CD4-positive, alpha-beta T cell treated with Interleukin-6 at 100 ng/mL for 8 hours (primary cell): ENCODE measurements at regions not wholly inside any gene's neighbourhood (a gene's known extent, or its start where the extent isn't known, plus 50 kb on each side); places are given as distances from the start of the nearest gene placed in this dataset.

ENCODE experiments used
- DNase-seq: peaks from one replicate; pipeline ENCODE4 v3.0.0-alpha.2; 2020; ENCODE audit warnings: mixed read lengths, low spot score

DNA sequence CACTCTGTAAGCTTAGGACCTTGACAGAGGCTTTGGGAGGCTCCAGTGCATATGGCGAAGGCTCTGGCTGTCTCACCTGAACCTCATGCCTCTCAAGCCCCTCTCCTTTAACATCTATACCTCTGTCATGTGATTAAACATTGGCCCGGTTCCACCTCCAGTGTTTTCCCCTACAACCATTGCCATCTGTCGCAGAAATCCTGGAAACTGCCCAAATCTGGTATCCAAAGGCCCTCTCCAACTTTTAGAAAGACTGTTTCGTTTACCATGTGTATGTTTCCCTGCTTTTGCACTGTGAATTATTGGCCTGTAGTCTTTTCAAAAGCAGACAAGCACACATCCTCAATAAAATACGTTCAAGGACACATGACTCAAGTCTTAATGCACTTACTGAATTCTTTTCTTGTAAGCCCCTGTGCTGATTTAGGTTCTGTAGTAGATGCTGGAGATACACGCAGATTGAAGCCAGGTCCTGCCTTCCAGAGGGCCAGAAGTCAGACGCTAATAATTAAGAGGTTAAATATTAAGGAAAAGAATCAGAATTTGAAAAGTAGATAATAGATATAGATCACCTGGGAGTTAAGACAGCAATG, 386.4 kb upstream of the SLC14A2 start:
- no peak for DNase-seq

DNA sequence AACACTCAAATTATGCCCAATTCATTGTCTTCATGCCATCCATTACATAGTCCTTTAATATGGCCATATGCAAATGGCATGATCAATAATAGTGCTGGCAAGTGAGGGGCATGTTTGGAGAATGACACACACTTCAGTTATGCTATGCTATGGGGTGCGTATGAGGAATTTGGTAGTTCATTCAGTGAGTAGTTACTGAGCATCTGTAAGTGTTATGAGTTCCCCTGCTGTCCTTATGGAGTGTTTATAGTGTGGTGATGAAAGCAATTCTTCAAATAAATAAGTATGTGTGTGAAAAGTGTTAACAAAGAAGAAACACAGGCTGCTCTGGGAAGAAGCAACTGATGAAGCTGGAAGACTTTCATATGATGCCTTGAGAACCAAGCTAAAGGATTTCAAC, 383.7 kb upstream of the SLC14A2 start:
- DNase-seq: no peak

DNA sequence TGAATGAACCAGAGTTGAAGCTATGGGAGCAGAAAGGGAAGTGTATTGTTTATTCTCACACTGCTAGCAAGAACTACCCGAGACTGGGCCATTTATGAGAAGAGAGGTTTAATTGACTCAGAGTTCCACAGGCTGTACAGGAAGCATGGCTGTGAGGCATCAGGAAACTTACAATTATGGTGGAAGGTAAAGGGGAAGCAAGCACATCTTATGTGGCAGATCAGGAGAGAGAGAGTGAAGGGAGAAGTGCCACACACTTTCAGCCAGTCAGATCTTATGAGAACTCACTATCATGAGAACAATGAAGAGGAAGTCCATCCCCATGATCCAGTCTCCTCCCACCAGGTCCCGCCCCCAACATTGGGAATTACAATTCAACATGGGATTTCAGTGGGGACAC, 383.2 kb upstream of the SLC14A2 start:
- DNase-seq: no peak

DNA sequence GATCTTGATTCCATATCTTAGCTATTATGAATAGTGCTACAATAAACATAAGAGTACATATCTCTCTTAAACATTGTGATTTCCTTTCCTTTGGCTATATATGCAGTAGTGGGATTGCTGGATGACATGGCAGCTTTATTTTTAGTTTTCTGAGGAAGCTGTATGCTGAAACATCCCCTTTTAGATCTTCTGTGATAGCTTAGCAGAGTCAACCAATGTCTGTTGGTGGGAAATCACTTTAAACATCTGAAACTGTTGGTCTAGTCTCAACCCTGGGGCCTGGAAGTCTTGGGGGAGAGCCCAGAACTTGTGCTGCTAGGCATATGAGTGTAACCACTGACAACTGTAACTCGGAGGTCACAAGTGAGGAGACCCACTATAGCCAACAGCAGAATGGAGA, 378.6 kb upstream of the SLC14A2 start:
- DNase-seq: no peak

DNA sequence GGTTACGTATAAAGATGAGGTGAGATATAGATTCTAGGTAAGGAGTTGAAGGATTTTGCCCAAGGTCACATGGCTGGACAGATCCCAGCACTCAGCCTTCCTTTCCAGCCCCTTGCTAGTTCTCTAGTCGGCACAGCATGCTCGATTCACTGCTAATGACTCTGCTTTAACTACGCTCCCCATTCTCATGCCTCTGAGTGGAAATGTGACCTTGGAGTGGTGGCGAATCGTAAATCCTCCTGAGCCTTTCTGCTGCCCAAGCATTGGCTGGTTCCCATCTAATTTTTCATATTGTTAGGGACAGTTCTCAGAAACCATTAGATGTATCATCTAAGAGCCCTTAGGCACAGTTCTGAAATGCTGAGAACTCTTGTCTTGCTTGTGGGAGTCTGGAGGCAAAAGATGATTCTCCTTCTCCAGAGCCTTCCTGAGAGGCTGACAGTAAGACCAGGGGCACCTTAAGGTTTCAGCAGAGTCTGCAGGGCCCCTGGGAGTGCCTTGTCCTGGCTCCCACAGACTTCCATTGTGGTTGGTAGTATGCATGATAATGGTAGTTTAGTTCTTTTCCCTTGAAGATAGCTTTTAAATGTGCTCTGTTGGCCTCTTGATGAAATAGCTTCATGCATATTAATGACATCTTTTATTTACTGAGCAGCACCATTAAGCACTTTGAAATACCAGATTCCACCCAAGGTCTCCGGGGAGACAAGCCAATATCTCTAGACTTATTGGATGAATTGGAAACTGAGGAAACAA, 377.8 kb upstream of the SLC14A2 start:
- no peak for DNase-seq

DNA sequence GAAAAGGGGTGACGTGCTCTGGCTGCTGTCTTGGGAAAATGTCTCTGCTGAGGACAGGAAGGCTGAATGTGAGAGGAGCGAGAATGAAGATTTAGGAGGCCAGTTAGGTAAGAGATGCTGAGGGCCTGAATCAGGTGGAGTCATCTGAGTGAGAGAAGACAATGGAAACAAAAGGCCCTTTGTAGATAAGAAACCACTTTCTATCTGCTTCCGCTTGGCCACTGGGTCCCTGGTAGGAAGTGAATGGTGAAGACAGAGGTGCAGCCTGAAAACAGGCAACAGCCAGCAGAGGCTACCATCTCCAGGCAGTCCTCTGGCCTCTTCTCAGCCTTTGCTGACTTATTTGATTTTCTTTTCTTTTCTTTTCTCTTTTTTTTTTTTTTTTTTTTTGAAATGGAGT, 374.0 kb upstream of the SLC14A2 start:
- no peak for DNase-seq

DNA sequence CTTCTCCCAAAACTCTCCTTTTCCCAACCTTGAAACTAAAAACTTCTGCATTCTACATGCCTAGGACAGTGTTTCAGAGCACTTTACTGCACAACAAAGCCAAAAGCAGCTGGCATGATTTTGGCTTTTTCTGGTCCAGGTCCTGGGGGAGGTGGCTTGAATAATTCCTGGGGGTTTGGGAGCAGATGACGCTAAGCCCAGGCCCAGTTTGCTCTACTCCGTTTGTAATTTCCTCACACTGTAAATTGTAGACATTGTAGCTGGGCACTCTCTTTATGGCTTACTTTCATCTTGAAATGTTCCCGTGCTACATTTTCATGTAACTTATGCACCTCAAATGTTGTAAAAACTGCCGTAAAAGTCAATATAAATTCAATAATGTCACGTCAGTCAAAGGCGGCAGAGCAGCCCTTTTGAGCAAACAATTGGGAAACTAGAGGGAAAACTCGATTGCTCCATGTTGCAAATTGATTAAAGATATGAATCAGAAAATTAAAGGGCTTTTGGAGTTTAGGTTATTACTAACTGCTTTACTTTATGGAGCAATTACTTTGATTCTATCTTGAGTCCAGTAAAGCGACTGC, 373.2 kb upstream of the SLC14A2 start:
- no peak for DNase-seq

DNA sequence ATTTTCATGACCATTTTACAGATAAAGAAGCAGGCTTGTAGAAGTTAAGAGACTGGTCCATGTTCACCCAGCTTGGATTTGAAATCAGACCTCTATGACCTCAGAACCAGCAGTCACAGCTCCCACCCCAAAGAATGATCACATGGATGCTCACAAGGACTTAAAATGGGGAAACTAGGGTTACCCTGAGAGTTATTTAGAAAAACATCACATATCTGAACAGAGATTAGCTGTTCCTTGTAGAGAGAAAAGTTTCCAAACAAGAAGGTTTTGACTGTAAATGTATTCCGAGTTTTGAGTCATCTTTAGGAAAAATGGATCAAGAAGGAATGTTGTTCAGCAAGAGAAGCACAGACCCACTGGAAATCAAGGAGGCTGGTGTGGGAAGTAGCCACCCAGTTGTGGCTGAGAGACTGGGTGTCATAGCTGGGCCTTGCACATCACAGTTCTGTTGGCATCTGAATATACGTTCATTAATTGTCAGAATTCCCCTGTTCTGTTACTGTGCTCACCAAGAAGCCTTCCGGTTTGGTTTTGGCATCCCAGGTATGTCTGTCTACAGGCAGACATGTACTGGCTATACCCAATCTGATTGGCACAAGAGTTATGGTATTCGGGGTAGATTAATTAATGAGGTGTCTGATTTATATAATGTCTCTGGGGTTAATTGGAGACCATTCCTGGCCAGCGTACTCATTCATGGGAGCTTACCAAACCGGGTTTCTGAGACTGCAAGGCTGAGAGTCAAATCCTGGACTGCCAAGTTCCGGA, 371.8 kb upstream of the SLC14A2 start:
- no peak for DNase-seq

DNA sequence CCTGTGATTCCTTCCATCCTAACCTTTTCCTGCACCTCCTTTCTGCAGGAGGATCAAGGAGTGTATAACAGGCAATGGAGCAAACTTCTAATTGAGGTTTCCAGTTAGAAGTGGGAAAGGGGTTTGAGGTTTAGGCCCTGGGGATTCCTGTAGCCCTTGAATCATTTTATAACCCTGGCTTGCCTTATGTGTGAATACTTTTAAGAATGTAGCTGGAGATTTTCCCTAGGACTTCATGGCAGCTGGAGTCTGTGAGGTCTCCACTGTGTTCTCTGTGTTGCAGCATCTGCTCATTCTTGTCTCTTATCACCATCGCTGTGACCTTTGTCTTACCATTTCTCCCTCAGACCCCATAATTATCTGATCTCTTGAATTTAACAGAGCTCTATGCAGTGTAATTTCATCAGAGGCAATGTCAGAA, 370.2 kb upstream of the SLC14A2 start:
- DNase-seq: no peak

DNA sequence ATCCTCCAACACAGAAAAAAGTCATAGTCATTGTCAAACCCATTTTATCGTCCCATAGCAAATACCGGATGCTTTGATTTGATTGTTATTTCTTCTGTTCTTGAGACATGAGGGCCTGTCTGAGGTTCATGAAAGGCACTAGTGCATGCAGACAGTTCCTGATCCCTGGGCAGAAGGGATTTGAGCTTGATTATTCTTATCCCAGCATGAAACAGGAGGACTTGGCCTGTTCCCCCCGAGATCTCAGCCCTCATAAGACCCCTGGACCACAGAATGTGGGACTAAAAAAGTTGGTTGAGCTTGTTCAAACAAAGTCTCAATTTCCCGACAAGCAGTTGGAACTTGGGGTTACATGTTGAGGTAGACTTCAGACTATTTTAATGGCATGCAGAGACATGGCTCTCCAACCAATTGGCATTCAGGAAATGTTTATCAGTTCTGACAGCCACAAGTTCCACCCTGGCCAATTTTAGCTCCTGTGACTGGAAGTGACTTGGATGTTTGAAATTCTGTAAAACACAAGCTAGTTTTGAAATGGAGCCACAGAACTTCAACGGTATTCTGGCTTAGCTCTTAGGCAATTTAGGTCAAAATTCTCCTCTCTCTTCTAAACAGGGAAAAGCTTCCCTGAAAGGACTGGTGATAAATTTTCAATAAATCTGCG, 366.9 kb upstream of the SLC14A2 start:
- no peak for DNase-seq

DNA sequence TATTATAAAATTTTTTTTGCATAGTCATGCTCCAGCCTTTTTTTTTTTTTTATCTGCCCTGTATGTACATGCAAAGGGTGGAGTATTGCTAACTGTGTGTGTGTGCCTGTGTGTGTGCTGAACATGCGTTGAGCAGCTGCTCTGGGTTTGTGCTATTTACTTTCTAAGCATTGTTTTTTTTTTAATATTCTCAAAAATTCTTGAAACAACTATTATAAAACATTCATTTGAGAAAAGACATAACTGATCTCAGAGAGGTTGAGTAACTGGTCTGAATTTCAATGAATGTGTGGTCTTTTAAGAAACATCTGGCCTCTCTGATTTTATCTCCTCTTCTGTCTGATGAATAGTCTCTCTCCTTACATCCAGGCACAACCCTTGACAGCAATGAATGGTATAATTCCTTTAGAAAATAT, 366.0 kb upstream of the SLC14A2 start:
- DNase-seq: no peak

DNA sequence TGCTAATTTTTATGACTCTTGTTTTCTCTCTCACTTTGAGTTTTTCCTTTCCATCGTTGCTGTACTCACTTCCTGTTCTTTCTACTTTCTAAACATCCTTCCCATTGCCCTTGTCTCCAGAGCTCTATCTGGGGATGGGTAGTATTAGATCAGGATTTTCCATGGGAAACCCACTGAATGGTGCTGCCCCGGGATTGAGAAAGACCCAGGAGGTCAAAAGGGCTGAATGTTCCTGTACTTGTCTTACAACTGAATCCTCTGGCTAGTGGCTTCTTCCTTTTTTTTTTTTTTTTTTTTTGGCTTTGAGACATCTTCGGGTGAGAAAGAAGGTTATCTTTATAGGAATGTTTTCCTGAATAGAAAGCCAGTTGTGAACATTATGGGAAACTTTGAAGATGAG, 364.8 kb upstream of the SLC14A2 start:
- no peak for DNase-seq

DNA sequence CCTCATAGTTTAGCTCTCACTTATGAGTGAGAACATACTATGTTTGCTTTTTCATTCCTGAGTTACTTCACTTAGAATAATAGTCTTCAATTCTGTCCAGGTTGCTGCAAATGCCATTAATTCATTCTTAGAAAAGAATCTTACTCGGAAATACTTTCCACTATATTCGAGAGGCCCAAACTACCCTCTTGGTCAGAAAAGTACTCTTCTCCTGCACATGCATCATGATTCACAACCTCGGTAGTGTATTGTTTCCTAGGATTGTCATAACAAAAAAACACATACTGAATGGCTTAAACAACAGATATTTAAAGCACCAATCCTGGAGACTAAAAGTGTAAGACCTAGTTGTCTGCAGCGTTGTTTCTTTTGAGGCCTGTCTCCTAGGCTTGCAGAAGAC, 364.0 kb upstream of the SLC14A2 start:
- DNase-seq: no peak

DNA sequence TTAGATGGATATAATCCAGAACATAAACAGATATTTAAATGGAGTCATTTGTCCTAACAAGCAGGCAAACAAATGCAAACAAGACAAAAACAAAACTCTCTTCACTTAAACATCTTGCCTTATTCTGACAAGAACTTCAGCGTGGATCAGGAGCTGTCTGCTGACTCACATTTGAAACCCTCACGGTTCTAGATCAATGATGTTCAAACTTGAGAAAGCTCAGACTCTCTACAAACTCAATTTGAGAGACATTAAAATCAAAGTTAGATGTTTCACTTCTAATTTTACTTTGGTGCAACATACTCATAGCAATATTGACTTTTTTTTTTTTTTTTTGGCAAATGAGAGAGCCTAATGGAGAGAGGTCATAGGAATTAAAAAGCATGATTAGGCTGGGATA, 362.8 kb upstream of the SLC14A2 start:
- DNase-seq: no peak

DNA sequence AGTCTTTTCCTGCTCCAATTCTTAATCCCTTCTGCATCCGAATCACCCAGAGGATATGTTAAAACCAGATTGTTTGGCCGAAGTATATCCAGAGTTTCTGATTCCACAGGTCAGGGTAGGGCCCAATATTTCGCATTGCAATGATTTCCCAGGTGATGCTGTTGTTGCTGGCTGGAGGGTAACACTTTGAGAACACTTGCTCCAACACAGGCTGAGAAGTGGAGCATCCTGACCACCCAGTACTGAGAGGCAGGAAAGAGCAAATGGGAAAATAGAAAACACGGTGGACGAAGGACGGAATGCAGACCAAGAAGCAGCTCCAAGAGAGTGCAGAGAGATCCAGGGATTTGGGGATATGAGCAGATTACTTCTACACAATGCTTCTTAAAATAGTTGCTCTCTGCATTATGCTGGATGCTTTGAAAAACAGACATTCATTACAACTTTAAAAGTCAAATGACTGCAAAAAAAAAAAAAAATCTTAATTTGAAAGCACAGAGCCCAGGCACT, 362.2 kb upstream of the SLC14A2 start:
- no peak for DNase-seq

DNA sequence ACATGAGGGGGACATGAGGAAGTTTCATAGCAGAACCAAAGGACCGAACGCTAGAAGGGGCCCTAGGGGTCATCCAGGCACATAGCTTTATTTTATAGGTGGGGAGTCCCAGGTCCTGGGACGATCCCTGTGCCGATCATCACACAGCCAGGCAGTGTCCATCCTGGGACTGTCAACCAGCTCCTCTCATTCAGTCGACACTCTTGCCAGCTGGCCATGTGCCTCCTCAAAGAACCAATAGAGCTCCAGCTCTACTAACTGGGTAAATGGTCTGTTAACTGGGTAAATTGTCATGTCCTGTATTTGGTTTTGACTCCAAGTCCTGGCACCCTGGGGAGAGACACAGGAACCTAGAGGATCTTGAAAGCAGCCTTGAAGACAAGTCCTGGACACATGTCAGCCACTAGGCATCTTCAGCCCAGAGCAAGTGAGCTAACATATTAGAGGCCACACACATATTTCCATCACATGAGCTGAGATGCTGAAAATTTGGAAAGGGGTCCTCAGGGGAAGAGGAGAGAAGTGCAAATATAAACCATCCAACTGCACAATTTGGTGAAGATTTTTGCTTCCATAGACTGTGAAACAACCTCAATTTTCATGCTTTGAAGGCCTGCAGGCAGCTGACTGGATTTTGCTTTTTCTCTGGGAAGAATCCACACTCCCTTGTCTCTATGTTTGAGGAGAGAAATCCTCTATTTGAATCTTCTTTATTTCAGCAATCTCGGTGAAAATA, 361.1 kb upstream of the SLC14A2 start:
- no peak for DNase-seq

DNA sequence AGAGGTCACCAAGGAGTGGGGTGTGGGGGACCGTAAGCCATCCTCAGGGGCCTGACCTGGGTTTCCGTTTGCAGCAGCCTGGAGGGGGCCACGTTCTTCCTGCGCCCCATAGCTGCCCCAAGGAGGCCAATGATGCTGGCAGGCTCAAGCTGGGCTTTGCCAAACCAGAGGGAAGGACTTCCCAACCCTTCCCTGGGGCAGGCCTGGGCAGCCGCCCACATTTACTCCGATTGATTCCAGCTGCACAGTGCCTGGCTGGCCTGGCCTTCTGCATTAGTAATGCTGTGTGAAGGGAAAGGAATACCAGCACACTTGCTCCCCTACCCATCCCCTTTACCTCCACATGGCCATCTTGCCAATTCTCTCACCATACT, 360.6 kb upstream of the SLC14A2 start:
- DNase-seq: no peak

DNA sequence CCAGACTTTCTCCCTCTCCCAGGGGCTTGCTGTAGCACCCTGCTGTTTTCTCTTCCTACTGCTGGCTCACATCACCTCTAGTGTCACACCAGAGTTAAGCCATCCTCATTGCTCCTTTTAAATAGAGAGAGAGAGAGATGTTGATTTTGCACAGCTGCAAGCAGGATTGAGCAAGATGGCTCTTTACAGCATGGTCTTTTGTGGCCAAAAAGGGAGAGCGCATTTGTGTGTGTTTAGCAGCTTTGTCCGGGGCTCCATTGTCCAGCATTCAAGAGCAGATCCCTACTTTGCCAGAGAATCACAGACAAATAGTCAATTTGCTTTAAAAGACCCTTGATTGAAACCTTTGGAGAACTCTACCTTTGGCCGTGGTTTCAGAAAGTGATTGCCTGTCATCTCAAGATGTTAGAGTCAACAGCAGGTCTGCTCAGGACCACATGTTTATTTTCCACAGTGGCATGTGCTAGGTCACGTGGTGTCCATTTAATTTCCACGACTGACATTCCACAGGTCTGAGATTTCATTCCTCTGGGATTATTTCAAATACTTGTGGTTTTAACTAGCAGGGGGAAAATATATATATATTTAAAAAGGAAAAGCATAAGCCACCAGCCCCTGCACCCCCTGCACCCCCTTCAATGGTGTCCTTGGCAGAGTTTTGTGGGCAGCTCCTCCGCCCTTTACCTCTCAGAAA, 359.9 kb upstream of the SLC14A2 start:
- DNase-seq: no peak

DNA sequence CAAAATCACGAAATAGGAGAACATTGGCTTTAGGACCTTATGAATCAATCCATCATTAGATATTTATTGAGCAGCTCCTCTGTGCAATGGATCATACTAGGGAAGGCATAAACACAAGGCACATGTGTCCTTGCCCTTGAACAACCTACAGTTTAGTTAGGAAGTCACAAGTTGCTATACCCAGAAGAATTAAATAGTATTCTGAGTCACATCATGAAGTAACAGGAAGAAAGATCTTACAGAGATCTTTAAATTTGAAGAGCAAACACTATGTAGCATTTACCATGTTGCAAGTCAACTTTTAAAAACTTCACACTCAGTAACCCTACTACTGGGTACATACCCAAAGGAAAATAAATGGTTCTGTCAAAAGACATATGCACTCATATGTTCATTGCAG, 355.2 kb upstream of the SLC14A2 start:
- no peak for DNase-seq

DNA sequence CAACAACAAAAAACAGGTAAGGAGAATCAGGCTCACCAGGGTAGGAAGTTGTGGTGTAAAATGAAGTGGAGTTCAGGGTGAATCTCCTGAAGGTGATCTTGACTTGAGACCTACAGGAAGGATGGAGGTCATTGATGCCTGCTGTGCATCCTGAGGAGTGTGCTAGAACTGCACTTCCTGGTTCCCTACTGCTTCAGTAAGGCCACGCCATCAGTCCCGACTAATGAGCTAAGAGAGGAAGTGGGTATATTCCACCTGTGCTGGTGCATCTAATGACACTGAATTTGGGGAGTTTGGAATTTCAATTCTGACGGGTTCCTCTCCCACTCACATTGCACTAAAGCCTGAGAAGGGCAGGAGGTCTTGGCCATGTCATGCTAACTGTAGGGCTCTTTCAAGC, 349.3 kb upstream of the SLC14A2 start:
- DNase-seq: no peak

DNA sequence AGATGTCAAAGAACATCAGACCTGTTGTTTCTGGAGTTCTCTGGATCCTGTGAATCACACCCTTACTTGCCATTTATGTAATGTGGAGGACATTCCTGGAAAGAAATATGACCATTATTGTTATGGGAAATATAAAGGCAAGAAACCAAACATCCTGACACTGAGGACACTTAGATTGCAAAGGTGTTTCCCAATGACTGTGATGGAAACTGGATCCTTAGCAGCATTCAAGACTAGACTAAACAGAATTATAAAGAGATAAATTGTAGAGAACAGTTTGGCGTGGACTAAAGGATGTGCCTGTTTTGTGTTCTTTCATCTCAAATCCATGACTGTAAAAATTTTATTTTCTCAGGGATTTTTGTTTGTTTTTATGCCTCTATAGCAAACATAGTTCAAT, 347.7 kb upstream of the SLC14A2 start:
- DNase-seq: no peak
